ENCODE measurements at regions not wholly inside any gene's neighbourhood (a gene's known extent, or its start where the extent isn't known, plus 50 kb on each side); places are given as distances from the start of the nearest gene placed in this dataset.

- DNase-seq (ENCODE audit: low spot score): no peak
These were observed 114.2 kb upstream of the EEA1 start for GRCh38 chr12:93043192-93043876.

GRCh38 chr12:93043877-93044209, 114.7 kb upstream of the EEA1 start:
- no peak for DNase-seq (ENCODE audit: low spot score)

- DNase-seq (ENCODE audit: low spot score): no peak
These were observed 118.0 kb upstream of the EEA1 start for GRCh38 chr12:93047118-93047517.

GRCh38 chr12:93048656-93049055, 119.6 kb upstream of the EEA1 start:
- DNase-seq (ENCODE audit: low spot score): no peak

- DNase-seq (ENCODE audit: low spot score): no peak
These were observed 121.1 kb upstream of the EEA1 start for GRCh38 chr12:93050026-93050747.

- no peak for DNase-seq (ENCODE audit: low spot score)
These were observed 121.6 kb upstream of the EEA1 start for GRCh38 chr12:93050748-93051081.

- no peak for DNase-seq (ENCODE audit: low spot score)
These were observed 124.9 kb upstream of the EEA1 start for GRCh38 chr12:93054021-93054420.

- DNase-seq (ENCODE audit: low spot score): no peak
These were observed 126.1 kb upstream of the EEA1 start for GRCh38 chr12:93055221-93055620.

GRCh38 chr12:93056971-93057535, 128.0 kb upstream of the EEA1 start:
- DNase-seq (ENCODE audit: low spot score): no peak

GRCh38 chr12:93058280-93058679, 129.2 kb upstream of the EEA1 start:
- DNase-seq (ENCODE audit: low spot score): no peak

GRCh38 chr12:93059288-93059687, 130.2 kb upstream of the EEA1 start:
- DNase-seq (ENCODE audit: low spot score): no peak

- DNase-seq (ENCODE audit: low spot score): no peak
These were observed 131.0 kb upstream of the EEA1 start for GRCh38 chr12:93059925-93060665.

- no peak for DNase-seq (ENCODE audit: low spot score)
These were observed 131.8 kb upstream of the EEA1 start for GRCh38 chr12:93060666-93061472.

GRCh38 chr12:93061473-93062419, 132.7 kb upstream of the EEA1 start:
- DNase-seq (ENCODE audit: low spot score): no peak

- no peak for DNase-seq (ENCODE audit: low spot score)
These were observed 136.8 kb upstream of the EEA1 start for GRCh38 chr12:93065896-93066295.

GRCh38 chr12:93072340-93072739, 143.2 kb upstream of the EEA1 start:
- no peak for DNase-seq (ENCODE audit: low spot score)

GRCh38 chr12:93073324-93073723, 144.2 kb upstream of the EEA1 start:
- no peak for DNase-seq (ENCODE audit: low spot score)

- no peak for DNase-seq (ENCODE audit: low spot score)
These were observed 149.0 kb upstream of the EEA1 start for GRCh38 chr12:93078059-93078458.

- no peak for DNase-seq (ENCODE audit: low spot score)
These were observed 149.5 kb upstream of the EEA1 start for GRCh38 chr12:93078577-93078976.

- DNase-seq (ENCODE audit: low spot score): no peak
These were observed 150.2 kb upstream of the EEA1 start for GRCh38 chr12:93079271-93079670.

- no peak for DNase-seq (ENCODE audit: low spot score)
These were observed 150.9 kb upstream of the EEA1 start for GRCh38 chr12:93079976-93080375.
